NCI-H748 (cell line): ENCODE measurements at regions not wholly inside any gene's neighbourhood (a gene's known extent, or its start where the extent isn't known, plus 50 kb on each side); places are given as distances from the start of the nearest gene placed in this dataset.
"Not testable (repeated sequence)": the region's sequence is repeated elsewhere in the genome, so short reads cannot be mapped to it uniquely, and the experiment has no call there.

ENCODE experiments used
- DNase-seq: peaks from one replicate; lab custom pipeline; 2025; ENCODE audit not compliant: unreplicated experiment; lab: John Stamatoyannopoulos, UW

DNA sequence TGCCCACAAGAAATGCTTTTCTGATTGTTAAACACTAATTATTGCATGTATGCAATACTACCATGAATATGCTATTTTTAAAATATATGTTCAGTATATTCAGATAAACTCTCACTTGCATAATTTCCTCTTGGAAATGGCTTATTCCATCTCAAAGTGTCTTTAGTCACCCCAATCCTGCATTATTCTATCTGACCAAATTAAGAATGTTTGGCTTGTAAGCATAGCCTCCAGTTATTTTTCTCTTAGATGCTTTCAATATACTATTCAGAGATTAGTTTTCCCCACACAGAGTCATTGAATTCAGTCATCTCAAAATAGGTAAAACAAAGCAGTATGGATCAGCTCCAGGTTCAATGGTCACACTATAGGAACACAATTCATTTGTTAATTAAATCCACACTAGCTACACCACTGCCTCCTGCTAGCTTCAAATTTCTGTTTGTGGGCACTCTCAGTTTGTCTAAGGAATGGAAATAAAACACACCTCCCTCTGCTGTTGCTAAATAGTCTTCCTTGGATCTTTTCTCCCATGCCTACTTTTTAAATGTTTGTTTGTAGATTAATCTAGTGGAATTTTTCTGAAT, 134.6 kb upstream of the TBCA start:
- DNase-seq, result no peak

GRCh38 chr5:77909237-77909636, 133.1 kb upstream of the TBCA start:
- DNase-seq, result no peak

DNA sequence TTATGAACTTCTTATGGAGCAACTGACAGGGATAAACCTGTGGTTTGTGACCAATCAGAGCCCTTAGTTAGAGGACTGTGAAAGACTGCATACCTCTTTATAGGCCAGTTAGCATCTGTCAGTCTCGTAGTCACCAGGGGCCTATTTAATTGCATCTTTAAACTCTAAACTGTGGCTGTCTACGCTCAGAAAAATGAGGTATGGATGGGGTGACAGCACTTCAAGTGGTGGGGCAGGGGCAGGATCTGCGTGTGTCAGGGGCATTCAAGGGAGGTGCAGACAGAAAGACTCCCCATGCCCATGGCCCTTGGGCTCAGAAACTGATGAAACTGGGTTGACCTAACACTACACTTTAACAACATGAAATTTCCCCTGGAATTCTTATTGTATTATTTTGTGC, 132.6 kb upstream of the TBCA start:
- no peak for DNase-seq

- DNase-seq, result no peak
Measured at GRCh38 chr5:77907786-77908185, 131.6 kb upstream of the TBCA start.

DNA sequence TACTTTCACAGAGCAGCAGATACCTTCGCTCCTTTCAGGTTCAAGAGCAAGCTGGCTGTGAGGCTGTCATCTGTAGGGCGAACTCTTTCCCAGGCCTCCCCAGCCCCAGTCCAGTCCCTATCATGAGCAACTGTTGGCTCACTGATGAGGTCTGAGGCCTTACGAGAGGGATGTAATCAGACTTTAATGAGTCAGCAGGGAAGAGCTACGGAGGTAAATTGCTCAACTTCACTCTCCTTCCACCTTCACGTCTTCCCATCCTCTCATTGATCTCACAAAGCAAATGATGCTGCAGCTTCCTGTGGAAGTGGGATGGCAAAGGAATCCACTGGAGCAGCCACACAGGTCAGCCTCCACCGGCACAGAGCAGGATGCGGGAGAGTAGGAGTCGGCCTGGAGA, 130.7 kb upstream of the TBCA start:
- no peak for DNase-seq

DNA sequence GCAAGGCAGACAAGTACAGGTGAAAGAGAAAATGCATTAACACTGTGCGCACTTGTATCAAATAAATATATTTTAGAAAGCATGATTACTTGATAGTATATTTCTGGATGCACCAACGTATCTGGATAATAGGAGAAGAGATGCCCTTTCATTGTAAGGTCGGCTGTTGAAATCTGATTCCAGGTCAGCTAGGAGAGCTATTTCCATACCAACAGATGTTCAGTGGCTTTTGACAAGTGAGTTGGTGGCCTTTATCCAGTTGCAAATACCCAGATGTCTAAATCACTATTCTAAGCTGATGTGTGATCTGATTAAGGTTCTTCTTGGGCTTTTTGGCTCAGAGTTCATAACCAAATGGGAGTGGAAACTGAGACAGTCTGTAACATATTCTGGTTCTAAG, 128.2 kb upstream of the TBCA start:
- no peak for DNase-seq

- DNase-seq, result no peak
Measured at GRCh38 chr5:77900691-77901090, 124.6 kb upstream of the TBCA start.

DNA sequence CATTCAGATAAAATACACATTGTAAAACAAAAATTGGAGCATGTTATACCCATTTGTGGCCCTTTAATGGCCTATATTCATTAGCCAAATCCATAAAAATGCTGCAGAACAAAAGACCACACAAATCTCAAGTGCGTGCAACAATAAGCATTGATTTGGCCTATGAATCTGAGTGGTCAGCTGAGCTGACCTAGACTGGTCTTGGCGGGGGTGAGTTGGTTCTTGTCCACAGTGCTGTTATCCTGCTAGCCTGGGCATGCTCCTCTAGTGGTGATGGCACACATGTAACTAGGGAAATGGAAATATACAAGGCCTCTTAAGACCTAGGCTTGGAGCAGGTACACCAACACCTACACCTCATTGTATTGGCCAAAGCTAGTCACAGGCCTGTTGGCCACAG, 122.2 kb upstream of the TBCA start:
- DNase-seq, result peak; percentile 60

DNA sequence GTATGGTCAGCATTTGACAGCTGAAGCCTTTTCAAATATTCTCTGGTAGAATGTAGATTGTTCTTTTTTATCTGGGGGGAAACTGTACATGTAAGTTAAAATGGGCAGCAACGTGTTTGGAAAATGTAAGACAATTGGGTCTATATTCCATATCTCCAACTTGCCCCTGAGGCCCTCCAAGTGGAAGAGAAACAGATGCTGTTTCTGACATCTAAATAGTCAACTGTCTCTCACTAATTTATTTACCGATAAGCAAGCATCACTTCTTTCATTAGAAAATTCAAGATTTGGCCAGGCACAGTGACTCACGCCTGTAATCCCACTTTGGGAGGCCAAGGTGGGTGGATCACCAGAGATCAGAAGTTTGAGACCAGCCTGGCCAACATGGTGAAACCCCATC, 120.2 kb upstream of the TBCA start:
- DNase-seq, result no peak

DNA sequence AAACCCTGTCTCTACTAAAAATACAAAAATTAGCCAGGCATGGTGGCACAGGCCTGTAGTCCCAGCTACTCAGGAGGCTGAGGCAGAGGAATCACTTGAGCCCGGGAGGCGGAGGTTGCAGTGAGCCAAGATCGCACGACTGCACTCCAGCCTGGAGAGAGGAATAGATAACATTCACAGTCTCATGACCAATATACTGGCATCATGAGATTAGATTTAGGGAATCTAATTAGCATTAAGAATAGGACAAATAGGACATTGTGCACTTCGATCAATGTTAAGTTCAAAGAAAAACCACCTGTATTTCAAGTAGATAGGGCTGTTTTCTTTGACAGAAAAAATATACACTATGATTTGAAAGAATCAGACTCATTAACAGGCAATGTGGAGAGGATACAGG, 118.0 kb upstream of the TBCA start:
- DNase-seq, result not testable (repeated sequence)

- DNase-seq, result no peak
Measured at GRCh38 chr5:77893225-77893860, 117.2 kb upstream of the TBCA start.

- peak; percentile 47 for DNase-seq
Measured at GRCh38 chr5:77892061-77893010, 116.2 kb upstream of the TBCA start.

DNA sequence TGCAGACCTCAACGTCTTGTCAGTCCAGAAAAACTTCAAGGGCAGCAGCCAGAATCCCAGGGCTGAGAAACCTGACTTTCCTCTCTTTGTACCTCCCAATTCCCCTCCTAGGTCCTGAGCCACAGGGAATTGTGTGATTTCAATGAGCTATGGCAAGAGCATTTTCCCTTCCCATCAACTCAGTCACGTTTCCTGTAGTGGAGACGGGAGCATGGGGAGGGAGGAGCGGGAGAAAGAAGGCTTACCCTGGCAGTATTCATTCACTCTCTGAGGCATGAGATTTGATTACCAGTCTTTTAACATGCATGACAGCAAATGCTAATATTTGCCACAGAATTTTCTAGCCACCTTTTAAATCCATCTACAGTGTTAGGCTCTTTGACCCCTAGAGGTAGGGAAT, 109.4 kb upstream of the TBCA start:
- DNase-seq, result no peak

DNA sequence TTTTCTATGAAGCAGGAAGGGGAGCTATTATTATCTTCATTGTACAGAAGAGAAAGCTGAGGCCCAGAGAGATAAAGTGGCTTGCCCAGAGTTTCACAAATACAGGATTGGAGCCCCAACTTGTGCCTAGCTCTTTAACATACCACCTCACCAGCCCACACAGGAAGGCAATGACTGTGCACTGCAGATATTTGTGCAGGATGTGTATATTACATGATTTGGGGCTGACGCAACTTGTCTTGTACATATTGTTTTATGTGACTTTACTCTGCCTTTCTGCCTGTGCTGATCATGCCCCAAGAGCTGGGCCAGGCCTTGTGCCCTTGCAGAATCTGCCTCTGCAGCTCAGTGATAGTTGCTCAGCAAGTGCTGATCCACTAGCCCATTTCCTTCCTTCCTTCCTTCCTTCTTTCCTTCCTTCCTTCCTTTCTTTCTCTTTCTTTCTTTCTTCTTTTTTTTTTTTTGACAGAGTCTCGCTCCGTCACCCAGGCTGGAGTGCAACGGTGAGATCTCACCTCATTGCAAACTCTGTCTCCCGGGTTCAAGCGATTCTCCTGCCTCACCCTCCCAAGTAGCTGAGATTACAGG, 106.6 kb upstream of the TBCA start:
- no peak for DNase-seq

DNA sequence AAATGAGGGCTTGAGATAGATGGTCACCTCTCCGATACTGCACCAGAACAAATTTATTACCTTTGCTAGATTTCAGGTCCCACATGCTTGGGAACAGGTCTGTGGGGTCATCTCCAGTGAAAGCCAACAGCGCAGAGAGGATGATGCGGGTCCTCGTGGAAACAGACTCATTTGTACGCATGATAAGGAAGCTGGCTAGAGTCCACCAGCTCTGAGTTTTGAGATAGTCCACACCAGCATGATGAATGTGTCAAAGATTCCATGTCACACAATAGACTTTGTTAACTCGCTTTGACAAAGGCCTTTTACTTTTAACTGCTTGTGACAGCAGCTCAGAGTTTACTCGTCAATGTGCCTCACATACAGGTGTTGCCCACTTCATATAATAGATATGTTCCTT, 105.4 kb upstream of the TBCA start:
- no peak for DNase-seq

- no peak for DNase-seq
Measured at GRCh38 chr5:77877516-77878355, 101.6 kb upstream of the TBCA start.

DNA sequence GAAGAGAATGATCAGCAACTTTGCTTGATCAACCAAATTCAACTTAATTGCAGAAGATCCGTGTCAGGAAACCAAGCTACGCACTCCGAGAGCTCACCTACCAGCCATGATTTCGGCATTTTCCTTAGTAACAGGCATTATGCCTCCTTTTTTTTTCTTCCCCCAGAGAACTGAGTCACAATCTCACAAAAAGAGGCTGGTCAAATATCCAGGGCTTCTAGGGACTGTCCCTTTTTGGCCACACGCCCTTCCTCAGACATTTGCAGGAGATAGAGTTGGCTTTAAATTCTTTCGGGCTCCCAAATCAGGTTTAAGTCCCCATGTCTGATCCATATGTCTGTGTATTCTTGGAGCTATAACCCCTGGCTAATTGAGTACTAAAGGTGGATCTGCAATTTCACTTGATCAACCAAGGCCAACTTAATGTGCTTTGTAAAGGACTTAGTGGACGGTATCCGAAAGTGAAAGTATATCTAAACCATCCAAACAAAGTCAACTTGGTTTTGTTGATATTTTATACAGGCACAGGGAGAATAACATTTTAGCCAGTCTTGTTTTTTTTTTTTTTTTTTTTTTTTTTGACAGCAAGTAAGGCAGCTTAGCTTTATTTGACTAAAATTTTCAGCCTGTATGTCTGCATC, 100.8 kb upstream of the TBCA start:
- no peak for DNase-seq

GRCh38 chr5:77876316-77876715, 100.2 kb upstream of the TBCA start:
- DNase-seq, result no peak

GRCh38 chr5:77874691-77875090, 98.6 kb upstream of the TBCA start:
- DNase-seq, result peak; percentile 46

DNA sequence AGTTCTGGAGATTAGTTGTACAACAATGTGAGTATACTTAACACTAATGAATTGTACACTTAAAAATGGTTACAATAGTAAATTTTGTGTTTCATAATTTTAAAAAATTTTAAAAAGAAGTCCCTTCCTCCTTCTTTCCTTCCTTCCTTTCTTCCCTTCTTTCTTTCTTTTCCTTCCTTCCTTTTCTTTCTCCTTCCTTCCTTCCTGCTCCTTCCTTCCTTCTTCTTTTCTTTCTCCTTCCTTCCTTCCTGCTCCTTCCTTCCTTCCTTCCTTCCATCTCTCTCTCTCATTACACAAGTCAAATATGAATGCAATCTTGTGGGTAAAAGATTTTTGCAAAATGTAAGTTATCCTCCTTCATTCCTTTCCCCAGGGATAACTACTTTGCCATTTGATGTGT, 97.1 kb upstream of the TBCA start:
- DNase-seq, result no peak
